Fibroblast of lung (primary cell): ENCODE measurements at regions not wholly inside any gene's neighbourhood (a gene's known extent, or its start where the extent isn't known, plus 50 kb on each side); places are given as distances from the start of the nearest gene placed in this dataset.

Experiments
- CTCF ChIP-seq, 2 donors: IDR thresholded peaks in 1 of 2; conservative IDR thresholded peaks in 1 of 2; 1 replicate in 1 of 2; 2 replicates in 1 of 2; pipeline ENCODE4 v1.5.1; 2011 to 2012; ENCODE audit warnings: low read length in 2 of 2, control low read depth in 1 of 2, inconsistent platforms in 1 of 2, low read depth in 1 of 2, mild to moderate bottlenecking in 1 of 2
- EZH2 ChIP-seq: IDR thresholded peaks from 2 replicates; pipeline ENCODE4 v1.5.1; 2012; ENCODE audit warnings: low read length, control low read depth, mild to moderate bottlenecking; ENCODE audit errors: missing control alignments

GRCh38 chr9:108244686-108245085 is 611.1 kb downstream of the ACTL7B start:
- TF ChIP-seq CTCF (conservative IDR thresholded peaks at IDR 0.05 in 1 of 2, IDR thresholded peaks at IDR 0.05 in 1 of 2; ENCODE audit: low read depth in 1 of 2, low read length in 2 of 2) (no peak), EZH2 (no peak)
